ENCODE measurements at regions not wholly inside any gene's neighbourhood (a gene's known extent, or its start where the extent isn't known, plus 50 kb on each side); places are given as distances from the start of the nearest gene placed in this dataset.

- Histone ChIP-seq H3K27ac (replicated peaks) (no peak overlapping the region), H3K4me3 (replicated peaks; ENCODE audit: insufficient read depth, low read length) (no peak overlapping the region), H3K27me3 (ENCODE audit: insufficient read depth, poor library complexity, severe bottlenecking) (no peaks in the 10 kb centered on the region)
- TF ChIP-seq GABPA (IDR thresholded peaks at IDR 0.05; ENCODE audit: low read depth) (no peak), SPI1 (IDR thresholded peaks at IDR 0.05; ENCODE audit: borderline replicate concordance, low read depth) (no peak), POLR2AphosphoS5 (IDR thresholded peaks at IDR 0.05; ENCODE audit: low read depth) (no peak)
- TF ChIP-seq, protein P1, sequence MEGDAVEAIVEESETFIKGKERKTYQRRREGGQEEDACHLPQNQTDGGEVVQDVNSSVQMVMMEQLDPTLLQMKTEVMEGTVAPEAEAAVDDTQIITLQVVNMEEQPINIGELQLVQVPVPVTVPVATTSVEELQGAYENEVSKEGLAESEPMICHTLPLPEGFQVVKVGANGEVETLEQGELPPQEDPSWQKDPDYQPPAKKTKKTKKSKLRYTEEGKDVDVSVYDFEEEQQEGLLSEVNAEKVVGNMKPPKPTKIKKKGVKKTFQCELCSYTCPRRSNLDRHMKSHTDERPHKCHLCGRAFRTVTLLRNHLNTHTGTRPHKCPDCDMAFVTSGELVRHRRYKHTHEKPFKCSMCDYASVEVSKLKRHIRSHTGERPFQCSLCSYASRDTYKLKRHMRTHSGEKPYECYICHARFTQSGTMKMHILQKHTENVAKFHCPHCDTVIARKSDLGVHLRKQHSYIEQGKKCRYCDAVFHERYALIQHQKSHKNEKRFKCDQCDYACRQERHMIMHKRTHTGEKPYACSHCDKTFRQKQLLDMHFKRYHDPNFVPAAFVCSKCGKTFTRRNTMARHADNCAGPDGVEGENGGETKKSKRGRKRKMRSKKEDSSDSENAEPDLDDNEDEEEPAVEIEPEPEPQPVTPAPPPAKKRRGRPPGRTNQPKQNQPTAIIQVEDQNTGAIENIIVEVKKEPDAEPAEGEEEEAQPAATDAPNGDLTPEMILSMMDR (IDR thresholded peaks at IDR 0.05; ENCODE audit: insufficient read depth, low read length), result no peak
- TF ChIP-seq, protein P2, sequence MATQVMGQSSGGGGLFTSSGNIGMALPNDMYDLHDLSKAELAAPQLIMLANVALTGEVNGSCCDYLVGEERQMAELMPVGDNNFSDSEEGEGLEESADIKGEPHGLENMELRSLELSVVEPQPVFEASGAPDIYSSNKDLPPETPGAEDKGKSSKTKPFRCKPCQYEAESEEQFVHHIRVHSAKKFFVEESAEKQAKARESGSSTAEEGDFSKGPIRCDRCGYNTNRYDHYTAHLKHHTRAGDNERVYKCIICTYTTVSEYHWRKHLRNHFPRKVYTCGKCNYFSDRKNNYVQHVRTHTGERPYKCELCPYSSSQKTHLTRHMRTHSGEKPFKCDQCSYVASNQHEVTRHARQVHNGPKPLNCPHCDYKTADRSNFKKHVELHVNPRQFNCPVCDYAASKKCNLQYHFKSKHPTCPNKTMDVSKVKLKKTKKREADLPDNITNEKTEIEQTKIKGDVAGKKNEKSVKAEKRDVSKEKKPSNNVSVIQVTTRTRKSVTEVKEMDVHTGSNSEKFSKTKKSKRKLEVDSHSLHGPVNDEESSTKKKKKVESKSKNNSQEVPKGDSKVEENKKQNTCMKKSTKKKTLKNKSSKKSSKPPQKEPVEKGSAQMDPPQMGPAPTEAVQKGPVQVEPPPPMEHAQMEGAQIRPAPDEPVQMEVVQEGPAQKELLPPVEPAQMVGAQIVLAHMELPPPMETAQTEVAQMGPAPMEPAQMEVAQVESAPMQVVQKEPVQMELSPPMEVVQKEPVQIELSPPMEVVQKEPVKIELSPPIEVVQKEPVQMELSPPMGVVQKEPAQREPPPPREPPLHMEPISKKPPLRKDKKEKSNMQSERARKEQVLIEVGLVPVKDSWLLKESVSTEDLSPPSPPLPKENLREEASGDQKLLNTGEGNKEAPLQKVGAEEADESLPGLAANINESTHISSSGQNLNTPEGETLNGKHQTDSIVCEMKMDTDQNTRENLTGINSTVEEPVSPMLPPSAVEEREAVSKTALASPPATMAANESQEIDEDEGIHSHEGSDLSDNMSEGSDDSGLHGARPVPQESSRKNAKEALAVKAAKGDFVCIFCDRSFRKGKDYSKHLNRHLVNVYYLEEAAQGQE (IDR thresholded peaks at IDR 0.05; ENCODE audit: insufficient replicate concordance, low read depth), result no peak
- no peak for DNase-seq (ENCODE audit: low read depth in 1 of 2, low spot score in 1 of 2)
Observed at GRCh38 chr10:113266147-113266546, 286.7 kb upstream of the HABP2 start.

- no peaks in the 10 kb centered on the region for H3K27me3 ChIP-seq (ENCODE audit: insufficient read depth, poor library complexity, severe bottlenecking)
- no peak for DNase-seq (ENCODE audit: low read depth in 1 of 2, low spot score in 1 of 2)
- H3K4me3 ChIP-seq (replicated peaks; ENCODE audit: insufficient read depth, low read length), result no peak overlapping the region
- TF ChIP-seq POLR2AphosphoS5 (IDR thresholded peaks at IDR 0.05; ENCODE audit: low read depth) (no peak), GABPA (IDR thresholded peaks at IDR 0.05; ENCODE audit: low read depth) (no peak), SPI1 (IDR thresholded peaks at IDR 0.05; ENCODE audit: borderline replicate concordance, low read depth) (no peak)
- TF ChIP-seq, protein P1 (IDR thresholded peaks at IDR 0.05; ENCODE audit: insufficient read depth, low read length), result no peak
- TF ChIP-seq, protein P2 (IDR thresholded peaks at IDR 0.05; ENCODE audit: insufficient replicate concordance, low read depth), result no peak
- no peak overlapping the region for H3K27ac ChIP-seq (replicated peaks)
Observed at GRCh38 chr10:113267619-113268562, 285.0 kb upstream of the HABP2 start.

DNA sequence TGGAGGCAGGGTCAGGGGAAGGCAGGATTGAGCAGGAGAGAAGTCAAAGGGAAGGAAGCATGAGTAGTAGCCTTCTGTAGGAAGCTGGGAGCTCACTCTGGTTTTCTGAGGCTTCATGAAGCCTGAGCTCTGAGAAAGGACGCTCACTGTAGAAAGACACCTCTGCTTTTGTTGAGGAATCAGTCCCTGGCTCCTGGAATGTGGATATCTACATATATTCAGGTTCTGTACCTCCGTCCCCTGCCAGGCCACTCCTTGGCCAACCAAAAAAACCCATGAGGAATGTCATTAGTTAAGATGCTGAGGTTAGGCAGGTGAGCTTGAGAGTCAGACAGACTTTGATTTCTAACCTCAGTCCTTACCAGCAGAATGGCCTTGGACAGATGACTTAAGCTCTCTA is 283.5 kb upstream of the HABP2 start:
- TF ChIP-seq, protein P2 (IDR thresholded peaks at IDR 0.05; ENCODE audit: insufficient replicate concordance, low read depth), result no peak
- TF ChIP-seq, protein P1 (IDR thresholded peaks at IDR 0.05; ENCODE audit: insufficient read depth, low read length), result no peak
- no peak for TF ChIP-seq GABPA (IDR thresholded peaks at IDR 0.05; ENCODE audit: low read depth)
- Histone ChIP-seq H3K27ac (replicated peaks) (no peak overlapping the region), H3K27me3 (ENCODE audit: insufficient read depth, poor library complexity, severe bottlenecking) (no peaks in the 10 kb centered on the region), H3K4me3 (replicated peaks; ENCODE audit: insufficient read depth, low read length) (no peak overlapping the region)
- DNase-seq (ENCODE audit: low read depth in 1 of 2, low spot score in 1 of 2), result no peak

All from HL-60 (cell line).